Muscle of arm (tissue), 1 donor: ENCODE measurements at regions not wholly inside any gene's neighbourhood (a gene's known extent, or its start where the extent isn't known, plus 50 kb on each side); places are given as distances from the start of the nearest gene placed in this dataset.
A peak's percentile ranks its signal among the peaks of the same experiment; 100 is the strongest.
"Not testable (repeated sequence)": the region's sequence is repeated elsewhere in the genome, so short reads cannot be mapped to it uniquely, and the experiment has no call there.

ENCODE experiments used
- DNase-seq: peaks from one replicate; pipeline ENCODE4 v3.0.0-alpha.2; 2013

DNA sequence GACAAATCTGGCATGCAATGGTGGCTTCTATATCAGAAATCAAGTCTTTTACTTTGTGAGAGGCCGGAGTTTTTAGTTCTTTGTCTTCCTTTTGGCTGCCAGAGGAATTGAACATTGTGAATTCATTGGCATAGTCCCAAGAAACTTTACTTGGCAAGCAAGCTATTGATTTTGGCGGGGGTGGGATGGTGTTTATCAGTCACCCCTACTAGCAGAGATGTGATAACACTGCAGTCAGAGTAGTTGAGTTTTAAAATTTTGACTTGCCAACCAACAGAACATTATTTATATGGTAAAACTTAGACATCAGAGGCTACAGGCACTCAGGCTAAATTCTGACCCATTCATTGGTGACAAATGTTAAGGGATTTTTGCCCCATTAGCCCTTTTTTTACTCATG lies 129.7 kb downstream of the FAM72C start:
- not testable (repeated sequence) for DNase-seq

- DNase-seq: not testable (repeated sequence)
These were observed 132.6 kb downstream of the FAM72C start for GRCh38 chr1:143839182-143839581.

DNA sequence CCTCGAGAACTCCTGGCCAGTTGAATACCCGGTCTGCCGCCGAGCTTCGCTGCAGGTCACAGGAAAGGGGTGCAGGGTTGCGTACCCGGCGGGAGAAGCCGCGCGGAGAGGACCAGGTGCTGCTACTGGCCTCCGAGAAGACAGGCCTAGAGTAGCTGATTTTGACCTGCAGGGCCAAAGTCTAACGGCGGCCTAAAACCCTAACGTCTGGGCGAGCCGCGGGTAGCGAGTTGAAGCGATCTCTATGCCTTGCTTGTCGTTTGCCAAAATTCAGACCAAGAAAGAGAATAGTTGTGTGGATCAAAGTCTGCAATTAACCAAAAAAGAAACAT lies 133.2 kb downstream of the FAM72C start:
- DNase-seq: not testable (repeated sequence)

GRCh38 chr1:143837924-143838597 lies 133.7 kb downstream of the FAM72C start:
- not testable (repeated sequence) for DNase-seq

DNA sequence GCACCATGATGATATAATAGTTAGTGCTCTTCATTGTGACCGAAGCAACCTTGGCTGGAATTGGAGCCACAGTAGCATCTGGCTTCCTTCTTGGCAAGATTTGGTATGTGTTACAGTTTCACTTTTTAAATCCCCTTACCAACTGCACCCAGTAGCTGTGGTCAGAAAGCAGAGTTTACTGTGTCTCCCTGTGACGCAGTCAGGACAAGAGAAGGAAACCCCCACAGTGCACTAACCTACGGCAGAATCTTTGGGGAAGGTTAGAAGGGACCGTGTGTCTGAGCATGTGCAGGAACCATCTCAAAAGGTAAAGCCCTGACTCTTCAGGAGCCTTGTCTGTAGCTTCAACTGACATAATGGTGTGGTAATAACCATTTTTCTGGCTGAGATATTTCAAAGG lies 138.4 kb downstream of the FAM72C start:
- not testable (repeated sequence) for DNase-seq

DNA sequence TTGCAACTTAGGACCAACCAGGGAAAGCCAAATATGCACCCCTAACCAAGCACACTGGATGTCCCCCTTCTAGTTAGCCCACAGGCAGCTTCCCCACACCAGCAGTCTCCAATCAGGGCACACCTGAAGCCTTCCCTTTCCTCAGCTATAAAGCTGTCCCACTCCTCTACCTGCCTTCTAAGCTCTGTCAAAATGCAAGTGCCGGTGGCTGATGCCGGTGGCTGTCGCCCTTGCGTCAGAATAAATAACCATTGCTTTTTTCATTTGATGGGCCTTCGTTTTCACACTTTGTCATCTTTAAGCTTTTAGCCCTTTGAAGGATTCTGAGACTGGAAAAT lies 139.4 kb downstream of the FAM72C start:
- DNase-seq: not testable (repeated sequence)

DNA sequence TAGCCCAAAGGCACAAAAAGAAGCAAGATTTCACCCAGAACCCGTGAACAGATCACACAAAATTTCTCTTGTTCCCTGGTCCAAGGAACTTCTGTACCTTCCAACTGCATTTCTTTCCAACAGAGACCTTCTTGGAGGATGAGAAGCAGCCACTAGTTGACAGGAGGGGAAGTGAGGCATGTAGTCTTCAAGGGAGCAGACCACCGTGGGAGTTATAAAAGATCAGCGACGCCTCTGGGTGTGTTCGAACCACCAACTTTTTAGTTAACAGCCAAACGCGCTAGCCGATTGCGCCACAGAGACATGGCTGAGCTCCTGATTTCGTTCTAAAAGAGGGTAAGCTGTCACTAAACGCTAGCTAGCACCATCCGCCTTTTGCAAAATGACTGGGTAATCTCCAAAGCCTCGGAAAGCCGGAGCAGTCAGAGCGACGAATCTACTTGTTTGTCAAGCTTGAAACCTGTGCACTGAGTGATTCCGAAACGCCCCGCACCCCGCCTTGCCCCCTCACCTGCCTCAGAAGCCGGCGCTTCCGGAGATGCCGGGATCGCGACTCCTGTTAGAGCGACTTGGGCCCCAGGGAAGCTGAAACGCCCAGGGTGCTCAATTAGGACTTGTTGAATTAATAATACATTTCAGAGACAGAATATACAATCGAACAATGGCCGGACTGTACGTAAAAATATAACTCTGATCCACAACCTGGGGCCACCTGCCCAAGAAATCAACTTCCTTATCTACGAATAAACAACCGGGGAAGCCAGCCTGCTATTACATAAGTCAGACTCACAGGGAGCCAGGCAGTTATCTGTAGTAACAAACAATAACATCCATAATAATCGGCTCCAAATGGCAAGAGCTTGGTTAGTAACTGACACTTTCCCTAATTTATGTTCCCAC lies 140.1 kb downstream of the FAM72C start:
- not testable (repeated sequence) for DNase-seq

- not testable (repeated sequence) for DNase-seq
These were observed 145.6 kb downstream of the FAM72C start for GRCh38 chr1:143826162-143826561.

DNA sequence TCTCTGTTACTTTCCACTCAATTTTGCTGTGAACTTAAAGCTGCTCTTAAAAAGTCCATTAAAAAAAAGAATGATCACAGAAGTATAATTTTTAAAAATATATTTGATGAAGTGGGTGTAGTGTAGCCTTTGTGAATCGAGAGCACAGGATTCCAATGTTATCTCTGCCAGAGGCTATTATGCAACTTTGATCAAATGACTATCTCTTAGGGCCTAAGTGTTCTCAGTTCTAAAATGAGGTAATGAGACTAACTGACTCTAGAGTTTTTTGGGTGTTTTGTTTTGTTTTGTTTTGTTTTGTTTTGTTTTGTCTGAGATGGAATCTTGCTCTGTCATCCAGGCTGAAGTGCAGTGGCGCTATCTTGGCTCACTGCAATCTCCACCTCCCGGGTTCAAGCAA lies 147.5 kb downstream of the FAM72C start:
- DNase-seq: not testable (repeated sequence)

DNA sequence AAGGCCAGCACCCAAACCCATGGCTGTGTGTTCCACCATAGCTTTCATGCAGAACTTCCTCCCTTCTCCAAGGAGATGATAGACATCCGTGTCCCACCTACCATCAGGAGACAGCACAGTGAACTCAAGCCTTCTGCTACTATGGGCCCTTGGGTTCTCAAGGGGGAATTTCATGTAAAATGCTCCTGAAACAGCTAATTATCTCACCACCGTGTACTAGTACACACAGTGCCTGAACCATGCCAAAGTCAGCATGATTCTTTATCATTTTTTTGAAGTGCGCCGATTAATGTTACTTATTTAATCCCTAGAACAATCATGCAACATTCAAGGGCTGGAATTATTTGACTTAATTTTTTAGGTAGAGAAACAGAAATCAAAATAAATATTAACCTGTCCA lies 151.7 kb downstream of the FAM72C start:
- not testable (repeated sequence) for DNase-seq

- DNase-seq: not testable (repeated sequence)
These were observed 155.4 kb downstream of the FAM72C start for GRCh38 chr1:143816369-143816768.

GRCh38 chr1:143805374-143805773 lies 166.4 kb downstream of the FAM72C start:
- not testable (repeated sequence) for DNase-seq

DNA sequence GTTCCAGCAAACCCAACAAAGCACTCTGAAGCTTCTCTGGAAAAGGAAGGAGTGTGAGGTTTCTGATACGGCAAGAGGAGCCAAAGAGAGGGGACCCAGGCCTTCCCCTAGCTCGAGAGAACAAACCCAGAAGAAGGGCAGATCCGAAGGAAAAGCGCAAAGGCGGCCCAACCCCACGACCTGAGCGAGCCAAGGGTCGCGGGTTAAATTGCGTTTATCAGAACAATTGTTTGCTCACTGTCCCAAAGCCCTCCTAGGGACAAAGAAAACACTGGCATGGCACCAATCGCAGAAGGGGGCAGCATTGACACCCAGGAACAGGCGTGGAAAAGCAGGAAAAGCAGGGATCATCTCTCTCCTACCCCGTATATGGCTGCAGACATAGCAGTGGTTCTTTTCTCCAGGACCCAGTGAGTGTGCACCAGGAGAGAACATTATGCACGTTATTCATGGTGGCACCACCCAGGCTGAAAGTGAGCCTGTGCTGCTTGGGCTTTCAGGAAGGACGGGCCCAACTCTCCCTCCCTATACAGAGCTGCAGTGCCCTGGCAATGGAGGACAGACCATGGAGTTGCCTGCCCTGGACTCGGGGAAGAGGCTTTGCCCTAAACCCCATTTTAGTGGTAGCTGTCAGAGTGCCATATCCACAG lies 167.0 kb downstream of the FAM72C start:
- not testable (repeated sequence) for DNase-seq

GRCh38 chr1:143803927-143804411 lies 167.8 kb downstream of the FAM72C start:
- peak; percentile 28 for DNase-seq

GRCh38 chr1:143803095-143803494 lies 168.7 kb downstream of the FAM72C start:
- not testable (repeated sequence) for DNase-seq

GRCh38 chr1:143799568-143800187 lies 172.1 kb downstream of the FAM72C start:
- DNase-seq: not testable (repeated sequence)

GRCh38 chr1:143796369-143796768 lies 175.4 kb downstream of the FAM72C start:
- DNase-seq: not testable (repeated sequence)

DNA sequence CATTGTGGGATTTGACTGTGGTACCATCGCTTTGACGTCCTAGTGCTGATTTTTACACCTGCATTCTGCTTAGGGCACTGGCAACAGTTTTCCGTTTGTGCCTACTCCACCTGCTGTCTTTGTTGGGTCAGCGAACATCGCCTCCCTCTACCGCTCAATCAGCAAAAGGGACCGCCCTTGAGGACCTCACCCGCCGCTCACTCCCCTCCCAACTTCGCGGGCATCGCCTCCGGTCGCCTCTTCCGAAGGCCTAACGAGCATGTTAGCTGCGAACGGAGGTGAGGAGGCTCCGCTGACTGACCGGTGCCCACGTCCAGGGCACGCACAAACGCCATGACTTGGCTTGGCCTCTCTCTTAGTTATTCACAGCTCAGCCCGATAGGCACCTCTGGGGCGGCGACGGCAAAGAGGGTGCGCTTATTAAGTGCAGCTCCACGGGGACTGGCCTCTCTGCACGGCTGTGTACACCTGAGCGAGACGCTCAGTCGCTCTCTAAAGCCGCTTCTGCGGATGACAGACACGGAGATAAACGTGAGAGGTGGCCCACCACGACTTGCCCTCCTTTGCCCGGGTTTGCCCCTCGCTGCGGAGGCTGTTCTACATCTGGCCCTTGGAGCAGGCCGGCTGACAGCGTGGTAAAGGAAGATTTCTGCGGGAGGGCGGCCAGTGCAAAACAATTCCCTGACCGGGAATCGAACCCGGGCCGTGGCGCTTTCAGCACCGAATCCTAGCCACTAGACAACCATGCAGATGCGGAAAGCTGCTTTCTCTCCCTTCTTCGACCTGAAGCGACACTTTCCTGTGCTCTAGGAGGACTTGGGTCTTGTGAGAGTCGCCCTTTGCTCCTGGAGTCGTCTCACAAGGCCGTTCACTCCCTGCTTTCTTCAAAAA lies 179.5 kb downstream of the FAM72C start:
- DNase-seq: not testable (repeated sequence)

DNA sequence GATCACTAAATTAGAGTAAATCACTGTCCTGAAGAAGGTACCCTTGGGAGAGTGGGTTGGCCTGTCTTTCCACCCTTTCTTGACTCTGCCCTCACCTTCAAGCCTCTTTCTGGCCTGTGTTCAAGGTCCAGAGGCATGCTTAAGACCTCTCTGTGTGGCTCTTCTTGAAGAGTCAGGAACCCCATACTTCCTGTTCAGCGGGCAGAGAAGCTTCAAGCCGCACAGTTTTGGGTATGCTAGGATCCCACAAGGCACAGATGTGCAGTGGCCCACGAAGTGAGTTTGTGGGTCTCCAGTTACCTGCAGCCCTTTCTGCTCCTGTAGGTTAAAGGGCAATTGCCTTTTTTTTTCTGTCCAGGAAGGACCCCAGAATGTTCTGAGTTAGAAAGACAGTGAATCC lies 185.4 kb downstream of the FAM72C start:
- DNase-seq: not testable (repeated sequence)

GRCh38 chr1:143785883-143786282 lies 185.9 kb downstream of the FAM72C start:
- not testable (repeated sequence) for DNase-seq
